HepG2 (cell line): ENCODE measurements at regions not wholly inside any gene's neighbourhood (a gene's known extent, or its start where the extent isn't known, plus 50 kb on each side); places are given as distances from the start of the nearest gene placed in this dataset.

Experiments
- ATAC-seq: fragments of 200-7000 bp; cut with Tn5 transposase; 3 replicates; pipeline ENCODE4 v1.9.1; 2020; ENCODE audit warnings: mild to moderate bottlenecking, moderate library complexity
- BruUV-seq: library from RNA; stranded (reverse); fragments of 400-500 nt; replicated peaks from 2 replicates; lab custom pipeline; 2021; lab: Mats Ljungman, UMichigan
- CTCF ChIA-PET: fragments of 300-600 bp; formaldehyde crosslinking; extraction: SDS; loops from one replicate; lab custom pipeline; 2021; ENCODE audit warnings: low total read pairs, inconsistent platforms, low intra/inter-chr PET ratio; lab: Yijun Ruan, JAX
- POLR2A ChIA-PET: fragments of 350-600 bp; sonication (Branson Sonifier 250); formaldehyde crosslinking; loops from one replicate; lab custom pipeline; 2020; ENCODE audit warnings: antibody characterized with exemption, inconsistent platforms; lab: Yijun Ruan, JAX
- DNase-seq: peaks from one replicate; pipeline ENCODE4 v3.0.0-alpha.2; 2015; ENCODE audit warnings: low spot score
- FAIRE-seq: peaks from 3 replicates; lab custom pipeline; 2011; peaks lifted over from hg19 to GRCh38; lab: Jason Lieb, UNC
- H2AFZ ChIP-seq: one replicate; pipeline ENCODE4 v1.6.1; 2011; ENCODE audit warnings: low read length, inconsistent platforms
- H3K27ac ChIP-seq: fragments of 300-600 bp; 3 replicates; pipeline ENCODE4 v1.8.0; 2011; ENCODE audit warnings: mixed run types, mild to moderate bottlenecking, mixed read lengths, low read length, inconsistent platforms; ENCODE audit not compliant: insufficient read depth; ENCODE audit errors: extremely low read length
- H3K27me3 ChIP-seq, 2 experiments: fragments of 200-600 bp in 1 of 2; 2 replicates in 1 of 2; 3 replicates in 1 of 2; pipeline versions ENCODE4 v1.6.0 to v1.8.0; 2011; ENCODE audit warnings: low read length in 2 of 2, mild to moderate bottlenecking in 2 of 2, moderate library complexity in 2 of 2, inconsistent platforms in 1 of 2; ENCODE audit not compliant: insufficient read depth in 2 of 2, control insufficient read depth in 1 of 2
- H3K36me3 ChIP-seq, 2 experiments: fragments of 200-600 bp in 1 of 2; replicated peaks in 1 of 2; 2 replicates in 1 of 2; 3 replicates in 1 of 2; pipeline versions ENCODE4 v1.5.1 to v1.8.0; 2011; ENCODE audit warnings: low read length in 2 of 2, inconsistent platforms in 1 of 2; ENCODE audit not compliant: insufficient read depth in 2 of 2, control insufficient read depth in 1 of 2
- H3K4me1 ChIP-seq: 2 replicates; pipeline ENCODE4 v1.5.1; 2012; ENCODE audit warnings: low read length, inconsistent platforms; ENCODE audit not compliant: insufficient read depth
- H3K4me2 ChIP-seq: 2 replicates; pipeline ENCODE4 v1.6.0; 2011; ENCODE audit warnings: low read depth, low read length, inconsistent platforms
- H3K4me3 ChIP-seq, 3 experiments: fragments of 200-600 bp in 1 of 3; sonication (generic), shearing (Covaris generic) in 1 of 3; replicated peaks in 1 of 3; 2 replicates each; pipeline ENCODE4 v1.5.1; 2011 to 2016; ENCODE audit warnings: low read length in 3 of 3, inconsistent platforms in 2 of 3, low read depth in 2 of 3, mild to moderate bottlenecking in 2 of 3, control low read depth in 1 of 3, mixed read lengths in 1 of 3; ENCODE audit not compliant: insufficient read depth in 1 of 3
- H3K79me2 ChIP-seq: one replicate; pipeline ENCODE4 v1.6.1; 2011; ENCODE audit warnings: low read length, inconsistent platforms; ENCODE audit not compliant: insufficient read depth
- H3K9ac ChIP-seq: 2 replicates; pipeline ENCODE4 v1.6.0; 2011; ENCODE audit warnings: mild to moderate bottlenecking, low read depth, low read length, inconsistent platforms; ENCODE audit not compliant: insufficient read depth
- H3K9me3 ChIP-seq: 2 replicates; pipeline ENCODE4 v1.5.1; 2012; ENCODE audit warnings: mild to moderate bottlenecking, low read length
- H4K20me1 ChIP-seq: 2 replicates; pipeline ENCODE4 v1.6.0; 2011; ENCODE audit warnings: inconsistent platforms, mild to moderate bottlenecking, low read length, moderate library complexity; ENCODE audit not compliant: insufficient read depth
- BHLHE40 ChIP-seq: IDR thresholded peaks from 2 replicates; pipeline ENCODE4 v1.6.1; 2011; ENCODE audit warnings: low read length, improper control_type of control experiment
- EEA1 ChIP-seq: sonication (generic); formaldehyde crosslinking; IDR thresholded peaks from 2 replicates; pipeline ENCODE4 v1.5.1; 2020; ENCODE audit warnings: mild to moderate bottlenecking, missing genetic modification reagents, borderline replicate concordance
- FOXK1 ChIP-seq: sonication (generic); formaldehyde crosslinking; IDR thresholded peaks from 2 replicates; pipeline ENCODE4 v1.4.0; 2020; ENCODE audit warnings: low read depth, missing genetic modification reagents, borderline replicate concordance
- HMGA1 ChIP-seq: sonication (generic); formaldehyde crosslinking; conservative IDR thresholded peaks from 2 replicates; pipeline ENCODE4 v1.4.0; 2020; ENCODE audit warnings: missing genetic modification reagents
- JARID2 ChIP-seq: sonication (generic); formaldehyde crosslinking; IDR thresholded peaks from 2 replicates; pipeline ENCODE4 v1.8.1; 2023; ENCODE audit warnings: missing genetic modification reagents, inconsistent platforms; ENCODE audit not compliant: insufficient replicate concordance
- NFE2L1 ChIP-seq: sonication (generic); formaldehyde crosslinking; IDR thresholded peaks from 2 replicates; pipeline ENCODE4 v1.4.0; 2020; ENCODE audit warnings: missing genetic modification reagents, mild to moderate bottlenecking, borderline replicate concordance
- NR2C2 ChIP-seq: sonication (generic); formaldehyde crosslinking; IDR thresholded peaks from 2 replicates; pipeline ENCODE4 v1.4.0; 2020; ENCODE audit warnings: missing genetic modification reagents, mild to moderate bottlenecking, moderate library complexity, borderline replicate concordance
- NR2F2 ChIP-seq: IDR thresholded peaks from 2 replicates; pipeline ENCODE4 v1.6.1; 2012; ENCODE audit warnings: low read depth, inconsistent platforms, borderline replicate concordance
- PHF5A ChIP-seq: IDR thresholded peaks from one replicate; pipeline ENCODE4 v1.6.1; 2018; ENCODE audit warnings: low read depth, missing genetic modification reagents; ENCODE audit not compliant: unreplicated experiment
- SRSF1 ChIP-seq: fragments of 200-400 bp; formaldehyde crosslinking; optimal IDR thresholded peaks from 2 replicates; pipeline ENCODE3; 2017; ENCODE audit warnings: mild to moderate bottlenecking, low read depth, low read length, moderate library complexity
- TFDP2 ChIP-seq: sonication (generic); formaldehyde crosslinking; IDR thresholded peaks from 2 replicates; pipeline ENCODE4 v1.4.0; 2020; ENCODE audit warnings: missing genetic modification reagents
- ZBTB21 ChIP-seq: sonication (generic); formaldehyde crosslinking; IDR thresholded peaks from 2 replicates; pipeline ENCODE4 v1.4.0; 2020; ENCODE audit warnings: missing genetic modification reagents
- ZMAT5 ChIP-seq: sonication (generic); formaldehyde crosslinking; IDR thresholded peaks from 2 replicates; pipeline ENCODE4 v1.5.0; 2020; ENCODE audit warnings: mild to moderate bottlenecking, low read depth, missing genetic modification reagents, borderline replicate concordance
- ZNF484 ChIP-seq: sonication (generic); formaldehyde crosslinking; IDR thresholded peaks from 2 replicates; pipeline ENCODE4 v1.5.1; 2020; ENCODE audit warnings: mild to moderate bottlenecking, low read depth, missing genetic modification reagents, borderline replicate concordance
- ZNF574 ChIP-seq: sonication (generic); formaldehyde crosslinking; IDR thresholded peaks from 2 replicates; pipeline ENCODE4 v1.4.0; 2020; ENCODE audit warnings: missing genetic modification reagents
- ZSCAN21 ChIP-seq: sonication (generic); formaldehyde crosslinking; IDR thresholded peaks from 2 replicates; pipeline ENCODE4 v1.8.0; 2022; ENCODE audit warnings: mild to moderate bottlenecking, missing genetic modification reagents, moderate library complexity, borderline replicate concordance
- WGBS: methylation state at CpG from one replicate; pipeline ENCODE4 v1.1.6; 2017; ENCODE audit warnings: low lambda C conversion rate; 5-methylcytosine and 5-hydroxymethylcytosine counted together
- in situ Hi-C: cut with HindIII; loops from 2 replicates; pipeline ENCODE4 v1.10.0; 2017; ENCODE audit warnings: low pct_unique_long_range_greater_than_20kb; ENCODE audit not compliant: extremely low pct_ligation_motif_present
- intact Hi-C: fragments of 100-400 bp; cut with micrococcal nuclease; formaldehyde crosslinking; loops from one replicate; pipeline ENCODE4 v1.10.0; 2022; ENCODE audit not compliant: unreplicated experiment

- in situ Hi-C loops = no loop called here
- Histone ChIP-seq H4K20me1 (no peaks in the 10 kb centered on the region), H3K9me3 (no peaks in the 10 kb centered on the region), H3K27ac (no peak overlapping the region), H3K4me1 (no peaks in the 10 kb centered on the region), H3K36me3 (no peaks in the 10 kb centered on the region), H3K4me2 (no peak overlapping the region), H3K9ac (no peak overlapping the region), H3K27me3 (peaks cover 0 to 22% of the 10 kb centered on the region in 2 experiments; a peak in 3 of 5 replicates), H3K4me3 (no peak overlapping the region), H2AFZ (no peak overlapping the region), H3K79me2 (no peaks in the 10 kb centered on the region)
- 0% methylated on average over 1 of the region's 1 CpG for WGBS
- POLR2A ChIA-PET = no interaction called here
- BruUV-seq = no TSS peak
- DNase-seq (no peak), FAIRE-seq (no peak), ATAC-seq (no peak)
- CTCF ChIA-PET = no interaction called here
- TF ChIP-seq JARID2 (CRISPR knock-in tag) (no peak), FOXK1 (CRISPR knock-in tag) (no peak), BHLHE40 (no peak), ZMAT5 (CRISPR knock-in tag) (no peak), ZSCAN21 (CRISPR knock-in tag) (no peak), HMGA1 (no peak), ZBTB21 (CRISPR knock-in tag) (no peak), EEA1 (CRISPR knock-in tag) (no peak), NR2F2 (no peak), ZNF484 (no peak), NFE2L1 (CRISPR knock-in tag) (no peak), ZNF574 (CRISPR knock-in tag) (no peak), NR2C2 (no peak), PHF5A (no peak), TFDP2 (CRISPR knock-in tag) (no peak), SRSF1 (no peak)
- intact Hi-C loops = no loop called here
These were observed 384.5 kb upstream of the CCDC196 start for GRCh38 chr14:66101662-66102061.
